Spinal cord (tissue), 9 donors: ENCODE measurements at regions not wholly inside any gene's neighbourhood (a gene's known extent, or its start where the extent isn't known, plus 50 kb on each side); places are given as distances from the start of the nearest gene placed in this dataset.

Experiments used
- DNase-seq, 6 donors: peaks; one replicate each; pipeline versions ENCODE4 v3.0.0 to v3.0.0-alpha.2; 2013 to 2015; ENCODE audit warnings: low spot score in 6 of 6, low read depth in 4 of 6
- H3K27ac ChIP-seq: one replicate; pipeline ENCODE4 v1.5.1; 2013; ENCODE audit warnings: low read depth, low read length, control low read depth
- H3K27me3 ChIP-seq: one replicate; pipeline ENCODE4 v1.6.1; 2013; ENCODE audit warnings: low read length; ENCODE audit not compliant: control insufficient read depth, insufficient read depth
- H3K36me3 ChIP-seq: one replicate; pipeline ENCODE4 v1.6.1; 2013; ENCODE audit warnings: low read length; ENCODE audit not compliant: control insufficient read depth, insufficient read depth
- H3K4me1 ChIP-seq: one replicate; pipeline ENCODE4 v1.6.1; 2013; ENCODE audit warnings: low read length; ENCODE audit not compliant: control insufficient read depth, insufficient read depth
- H3K4me3 ChIP-seq: one replicate; pipeline ENCODE4 v1.5.1; 2013; ENCODE audit warnings: low read depth, low read length, control low read depth
- H3K9me3 ChIP-seq: one replicate; pipeline ENCODE4 v1.6.1; 2013; ENCODE audit warnings: low read length; ENCODE audit not compliant: control insufficient read depth, insufficient read depth
- WGBS: methylation state at CpG from one replicate; pipeline ENCODE4 v1.1.5; 2013; ENCODE audit warnings: missing lambda C conversion rate; ENCODE audit not compliant: insufficient coverage; 5-methylcytosine and 5-hydroxymethylcytosine counted together
- donor health status: healthy.

- H3K27ac ChIP-seq, result no peak overlapping the region
- DNase-seq, result no peak
- H3K9me3 ChIP-seq, result no peaks in the 10 kb centered on the region
- no peak overlapping the region for H3K4me3 ChIP-seq
- no peaks in the 10 kb centered on the region for H3K27me3 ChIP-seq
- peaks cover 4% of the 10 kb centered on the region for H3K4me1 ChIP-seq
- H3K36me3 ChIP-seq, result no peaks in the 10 kb centered on the region
- 91% methylated on average over 12 of the region's 15 CpGs for WGBS
These were observed 53.0 kb upstream of the CLDN14 start for GRCh38 chr21:36532769-36533467.

GRCh38 chr21:36533468-36533848 is 53.5 kb upstream of the CLDN14 start:
- no peaks in the 10 kb centered on the region for H3K9me3 ChIP-seq
- DNase-seq, result no peak
- H3K4me1 ChIP-seq, result peaks cover 4% of the 10 kb centered on the region
- H3K27me3 ChIP-seq, result no peaks in the 10 kb centered on the region
- H3K27ac ChIP-seq, result no peak overlapping the region
- H3K4me3 ChIP-seq, result no peak overlapping the region
- 81% methylated on average over 5 of the region's 6 CpGs for WGBS
- no peaks in the 10 kb centered on the region for H3K36me3 ChIP-seq

- Histone ChIP-seq H3K27me3 (peaks cover 2% of the 10 kb centered on the region), H3K4me3 (no peak overlapping the region), H3K36me3 (no peaks in the 10 kb centered on the region), H3K4me1 (peaks cover 4% of the 10 kb centered on the region), H3K9me3 (no peaks in the 10 kb centered on the region), H3K27ac (no peak overlapping the region)
- WGBS, result 67% methylated on average over 1 of the region's 3 CpGs
- DNase-seq, result no peak
These were observed 54.7 kb upstream of the CLDN14 start for GRCh38 chr21:36534656-36535055.

- Histone ChIP-seq H3K9me3 (no peaks in the 10 kb centered on the region), H3K27me3 (peaks cover 2% of the 10 kb centered on the region), H3K27ac (no peak overlapping the region), H3K36me3 (no peaks in the 10 kb centered on the region), H3K4me3 (no peak overlapping the region), H3K4me1 (peaks cover 4% of the 10 kb centered on the region)
- WGBS, result 40% methylated on average over 3 of the region's 6 CpGs
- DNase-seq, result peak in 5 of 6 donors; percentile 5 to 81 (median 11)
These were observed 55.8 kb upstream of the CLDN14 start for GRCh38 chr21:36535618-36536241.

- Histone ChIP-seq H3K36me3 (no peaks in the 10 kb centered on the region), H3K27me3 (peaks cover 14% of the 10 kb centered on the region), H3K4me1 (peaks cover 12% of the 10 kb centered on the region), H3K9me3 (no peaks in the 10 kb centered on the region), H3K4me3 (no peak overlapping the region), H3K27ac (no peak overlapping the region)
- DNase-seq, result no peak
- 94% methylated on average over 7 of the region's 11 CpGs for WGBS
These were observed 58.8 kb upstream of the CLDN14 start for GRCh38 chr21:36538761-36539160.

GRCh38 chr21:36539434-36540150 is 59.7 kb upstream of the CLDN14 start:
- no peaks in the 10 kb centered on the region for H3K9me3 ChIP-seq
- H3K4me3 ChIP-seq, result no peak overlapping the region
- no peak for DNase-seq
- H3K27ac ChIP-seq, result no peak overlapping the region
- H3K4me1 ChIP-seq, result peaks cover 12% of the 10 kb centered on the region
- peaks cover 14% of the 10 kb centered on the region for H3K27me3 ChIP-seq
- H3K36me3 ChIP-seq, result no peaks in the 10 kb centered on the region
- 100% methylated on average over 5 of the region's 6 CpGs for WGBS

GRCh38 chr21:36540700-36541099 is 60.8 kb upstream of the CLDN14 start:
- no peak for DNase-seq
- Histone ChIP-seq H3K27ac (no peak overlapping the region), H3K27me3 (peaks cover 14% of the 10 kb centered on the region), H3K4me1 (peaks cover 12% of the 10 kb centered on the region), H3K36me3 (no peaks in the 10 kb centered on the region), H3K9me3 (no peaks in the 10 kb centered on the region), H3K4me3 (no peak overlapping the region)

GRCh38 chr21:36541721-36542139 is 61.8 kb upstream of the CLDN14 start:
- no peaks in the 10 kb centered on the region for H3K9me3 ChIP-seq
- H3K27ac ChIP-seq, result no peak overlapping the region
- no peak overlapping the region for H3K4me3 ChIP-seq
- peaks cover 14% of the 10 kb centered on the region for H3K27me3 ChIP-seq
- 100% methylated on average over 3 of the region's 6 CpGs for WGBS
- no peak for DNase-seq
- no peaks in the 10 kb centered on the region for H3K36me3 ChIP-seq
- H3K4me1 ChIP-seq, result peaks cover 9% of the 10 kb centered on the region

GRCh38 chr21:36542312-36543101 is 62.6 kb upstream of the CLDN14 start:
- DNase-seq, result peak in 1 of 6 donors; percentile 35
- no peak overlapping the region for H3K27ac ChIP-seq
- no peak overlapping the region for H3K4me3 ChIP-seq
- no peaks in the 10 kb centered on the region for H3K9me3 ChIP-seq
- no peaks in the 10 kb centered on the region for H3K36me3 ChIP-seq
- peaks cover 14% of the 10 kb centered on the region for H3K27me3 ChIP-seq
- peaks cover 9% of the 10 kb centered on the region for H3K4me1 ChIP-seq
- WGBS, result 12% methylated on average over 32 of the region's 34 CpGs
